ENCODE measurements at regions not wholly inside any gene's neighbourhood (a gene's known extent, or its start where the extent isn't known, plus 50 kb on each side); places are given as distances from the start of the nearest gene placed in this dataset.

DNA sequence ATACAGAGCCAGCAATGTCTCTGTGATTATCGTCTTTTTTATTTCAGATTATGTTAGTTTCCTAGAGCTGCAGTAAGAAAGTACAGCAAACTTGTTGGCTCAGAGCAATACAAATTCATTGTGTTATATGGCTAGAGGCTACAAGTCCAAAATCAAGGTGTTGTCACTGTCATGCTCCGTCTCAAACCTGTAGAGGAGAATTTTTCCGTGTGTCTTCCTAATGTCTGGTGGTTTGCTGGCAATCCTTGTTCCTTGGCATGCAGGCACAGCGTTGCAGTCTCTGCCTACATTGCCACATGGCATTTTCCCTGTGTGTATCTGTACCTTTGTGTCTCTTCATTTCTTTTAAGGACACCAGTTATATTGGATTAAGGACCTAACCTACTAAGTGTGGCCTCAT is 244.4 kb downstream of the LRRIQ3 start:
- DNase-seq: no peak

DNA sequence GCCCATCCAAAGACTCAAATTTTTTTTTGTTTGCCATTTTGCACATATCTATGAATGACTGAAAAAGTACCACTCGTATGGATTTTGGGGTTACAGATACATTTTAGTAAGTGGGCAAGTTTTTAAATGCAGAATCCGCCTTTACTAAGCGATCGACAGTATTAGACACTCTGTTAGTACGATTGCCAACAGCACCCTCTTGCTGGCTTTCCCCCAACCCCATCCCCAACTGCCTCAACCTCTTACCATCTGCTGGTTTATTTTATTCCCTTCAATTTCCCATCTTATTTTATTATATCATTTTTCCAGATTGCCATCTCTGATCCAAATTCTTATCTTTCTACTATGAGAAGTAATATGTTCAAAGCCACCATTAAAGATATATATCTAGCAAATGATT is 244.8 kb downstream of the LRRIQ3 start:
- no peak for DNase-seq

DNA sequence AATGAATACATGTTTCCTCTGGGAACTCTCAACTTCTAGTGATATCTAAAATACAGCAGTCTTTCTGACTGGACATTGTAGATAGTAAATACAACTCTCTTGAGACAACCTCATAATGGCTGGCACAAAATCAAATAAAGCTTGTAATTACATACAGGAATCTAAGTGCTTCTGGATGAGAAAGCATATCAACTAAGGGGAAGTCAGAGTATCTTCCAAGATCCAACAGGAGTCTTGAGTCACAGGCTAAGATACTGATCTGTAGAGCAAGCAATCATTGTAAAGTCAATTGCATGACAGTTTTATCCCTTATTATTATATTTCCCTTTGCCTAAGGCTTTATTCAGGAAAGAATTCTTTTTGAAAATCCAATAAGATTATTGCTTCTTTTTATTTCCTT is 249.9 kb downstream of the LRRIQ3 start:
- no peak for DNase-seq

DNA sequence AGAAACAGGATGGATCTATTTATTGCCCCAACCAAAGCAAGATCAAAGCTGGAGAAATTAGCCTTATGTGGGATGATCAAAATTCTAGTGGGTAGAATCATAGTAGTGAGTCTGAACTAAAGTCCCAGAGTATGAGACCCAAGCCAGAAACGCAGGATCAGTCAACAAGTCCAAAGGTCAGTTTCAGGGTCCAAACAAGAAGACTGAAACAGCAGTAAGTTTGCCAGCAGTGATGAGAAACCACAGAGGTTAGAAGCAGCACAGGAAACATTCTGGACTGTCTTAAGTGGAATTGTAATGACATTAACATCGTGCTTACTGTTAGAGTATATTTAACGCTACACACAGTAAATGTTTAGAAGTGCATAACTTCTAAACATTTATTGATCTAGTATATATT is 251.0 kb downstream of the LRRIQ3 start:
- no peak for DNase-seq

DNA sequence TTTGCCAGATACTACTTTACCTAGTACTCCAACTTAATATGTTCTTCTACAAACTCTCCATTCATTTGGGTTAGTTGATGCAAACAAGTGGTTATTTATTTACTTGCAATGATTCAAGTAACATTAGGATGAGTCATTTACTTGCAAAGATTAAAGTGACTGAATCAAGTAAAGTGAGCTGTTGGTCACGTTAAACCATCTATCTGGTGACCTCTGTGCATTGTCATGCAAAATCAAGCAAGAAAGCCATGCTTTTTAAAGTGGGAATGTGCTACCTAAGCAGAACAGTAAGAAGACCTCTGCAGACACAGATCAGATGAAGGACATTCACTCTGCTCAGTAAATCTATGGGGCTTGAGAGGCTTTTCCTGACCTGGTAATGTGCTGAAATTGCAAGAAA is 254.7 kb downstream of the LRRIQ3 start:
- no peak for DNase-seq

DNA sequence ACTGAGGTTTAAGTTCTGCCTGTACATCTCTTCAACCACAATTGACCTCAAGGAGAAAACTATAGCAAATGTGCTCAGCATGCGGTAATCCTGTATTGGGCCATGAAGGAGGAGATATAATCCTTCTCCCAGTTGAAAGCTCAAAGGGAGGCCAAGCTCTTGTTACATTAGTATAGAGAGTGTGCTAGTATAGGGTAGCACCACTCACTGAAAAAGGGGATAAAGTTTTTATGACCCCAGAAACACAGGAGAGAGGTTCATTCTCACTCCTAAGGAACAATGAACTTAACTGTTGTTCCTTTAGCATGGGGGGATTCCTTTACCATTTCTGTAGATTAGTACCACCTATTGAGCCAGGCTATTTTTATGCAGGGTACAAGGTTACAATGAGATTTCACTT is 267.7 kb downstream of the LRRIQ3 start:
- DNase-seq: peak; percentile 3

DNA sequence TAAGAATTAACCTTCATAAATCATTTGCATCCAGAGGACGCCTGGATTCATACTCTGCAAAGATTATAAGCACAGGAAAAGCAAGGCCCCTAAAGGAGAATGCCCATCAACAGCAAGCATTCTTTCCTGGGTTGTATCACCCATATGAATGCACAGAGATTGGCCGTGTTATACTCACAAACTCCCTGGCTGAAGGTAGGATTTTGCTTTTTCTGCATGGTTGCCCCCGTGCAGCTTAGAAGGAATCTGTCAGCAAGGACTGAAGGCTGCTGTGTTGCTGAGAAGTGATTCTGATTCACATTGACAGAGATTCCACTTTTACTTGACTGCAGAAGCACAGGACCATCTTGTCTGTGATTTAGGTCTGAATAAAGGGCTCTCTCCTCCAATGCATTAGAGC is 283.0 kb downstream of the LRRIQ3 start:
- peak; percentile 21 for DNase-seq

DNA sequence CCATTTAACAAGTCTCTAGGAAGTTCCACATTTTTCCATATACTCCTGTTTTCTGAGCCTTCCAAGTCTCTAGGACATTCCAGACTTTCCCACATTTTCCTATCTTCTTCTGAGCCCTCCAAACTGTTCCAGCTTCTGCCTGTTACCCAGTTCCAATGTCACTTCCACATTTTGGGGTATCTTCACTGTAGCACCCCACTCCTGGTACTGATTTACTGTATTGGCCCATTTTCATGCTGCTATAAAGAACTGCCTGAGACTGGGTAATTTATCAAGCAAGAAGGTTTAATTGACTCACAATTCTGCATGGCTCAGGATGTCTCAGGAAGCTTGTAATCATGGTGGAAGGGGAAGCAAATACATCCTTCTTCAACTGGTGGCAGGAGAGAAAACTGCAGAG is 285.0 kb downstream of the LRRIQ3 start:
- no peak for DNase-seq

DNA sequence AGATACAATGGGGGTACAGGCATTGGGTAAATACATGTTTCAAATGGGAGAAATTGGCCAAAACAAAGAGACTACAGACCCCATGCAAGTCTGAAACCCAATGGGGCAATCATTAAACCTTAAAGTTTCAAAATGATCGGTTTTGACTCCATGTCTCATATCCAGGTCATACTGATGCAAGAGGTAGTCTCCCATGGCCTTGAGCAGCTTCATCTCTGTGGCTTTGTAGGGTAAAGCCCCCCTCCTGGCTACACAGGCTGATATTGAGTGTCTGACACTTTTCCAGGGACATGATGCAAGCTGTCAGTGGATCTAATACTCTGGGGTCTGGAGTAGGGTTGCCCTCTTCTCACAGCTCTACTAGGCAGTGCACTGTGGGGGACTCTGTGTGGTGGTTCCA is 286.1 kb downstream of the LRRIQ3 start:
- no peak for DNase-seq

DNA sequence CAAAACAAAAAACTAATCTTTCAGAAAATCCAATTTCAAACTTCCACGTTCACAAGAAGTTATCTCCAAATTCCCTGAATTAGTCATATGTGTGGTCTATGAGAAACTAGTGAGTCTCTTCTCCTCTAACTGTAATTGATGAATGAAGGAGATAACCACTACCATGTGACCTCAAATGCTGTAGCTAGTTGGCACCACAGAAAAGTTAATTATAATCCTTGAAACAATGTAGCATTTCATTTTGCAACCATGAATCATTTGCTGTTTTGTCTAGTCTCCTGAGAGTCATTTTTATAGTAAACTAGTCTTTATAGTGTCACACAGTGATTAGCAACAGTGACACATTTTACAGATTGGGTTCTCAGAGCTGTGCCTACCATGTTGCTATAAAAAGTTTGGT is 287.5 kb downstream of the LRRIQ3 start:
- DNase-seq: no peak

DNA sequence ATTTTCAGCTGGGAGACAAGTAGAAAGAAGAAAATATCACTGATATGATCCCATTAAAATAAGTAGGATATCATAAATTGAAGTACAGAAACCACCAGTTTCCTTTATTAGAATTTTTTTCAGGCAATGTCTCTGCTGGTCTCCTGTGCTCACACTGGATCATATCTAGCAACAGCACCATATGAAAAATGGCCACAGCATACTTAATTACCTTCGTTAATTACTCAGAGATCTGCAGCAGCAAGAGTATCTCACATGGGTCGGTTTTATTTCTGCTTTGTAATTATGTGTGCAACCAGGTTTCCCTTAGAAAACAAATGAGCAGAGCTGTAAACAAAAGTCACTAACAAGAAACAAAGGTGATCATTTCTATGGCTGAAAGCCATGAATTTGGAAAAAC is 287.9 kb downstream of the LRRIQ3 start:
- DNase-seq: no peak

DNA sequence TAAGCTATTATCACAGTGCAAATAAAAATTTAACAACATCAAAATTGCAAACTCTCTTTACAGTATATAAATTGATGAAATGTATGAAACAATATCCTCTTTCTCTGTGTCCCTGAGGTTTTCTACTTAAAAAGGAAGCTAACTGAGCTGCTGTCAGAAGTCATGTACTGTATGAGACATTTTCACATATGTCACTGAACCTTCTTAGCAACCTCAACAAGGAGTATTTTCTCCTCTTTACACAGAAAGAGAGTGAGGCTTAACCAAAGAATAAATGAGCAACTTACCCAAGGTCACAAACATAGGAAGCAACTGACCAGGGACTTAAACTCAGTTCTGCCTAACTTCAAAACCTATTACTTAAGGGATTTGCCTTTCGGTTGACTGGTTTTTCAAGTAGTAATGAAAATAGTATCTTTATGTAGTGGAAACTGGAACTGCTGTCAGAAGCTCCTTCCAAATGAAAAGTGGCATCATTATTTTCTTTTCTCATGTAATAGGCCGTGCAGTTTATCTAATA is 288.9 kb downstream of the LRRIQ3 start:
- DNase-seq: peak; percentile 17

DNA sequence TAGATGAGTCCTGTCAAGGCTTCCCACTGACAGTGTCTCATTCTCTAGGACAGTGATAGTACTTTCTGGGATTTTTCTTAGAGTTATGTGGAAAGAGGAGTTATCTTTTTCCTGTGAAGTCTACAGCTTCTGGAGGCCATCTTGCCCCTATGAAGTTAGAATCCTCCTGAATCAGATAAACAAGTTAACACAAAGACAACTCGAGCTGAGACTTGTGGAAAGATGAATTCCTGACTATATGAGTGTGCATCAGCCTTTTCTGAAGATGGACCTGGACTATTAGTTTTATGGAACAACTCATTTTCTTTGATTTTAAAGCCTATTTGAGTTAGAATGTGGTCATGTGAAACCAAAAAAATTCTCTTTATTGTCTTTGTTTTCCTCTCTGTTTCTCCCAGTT is 290.9 kb downstream of the LRRIQ3 start:
- DNase-seq: no peak

DNA sequence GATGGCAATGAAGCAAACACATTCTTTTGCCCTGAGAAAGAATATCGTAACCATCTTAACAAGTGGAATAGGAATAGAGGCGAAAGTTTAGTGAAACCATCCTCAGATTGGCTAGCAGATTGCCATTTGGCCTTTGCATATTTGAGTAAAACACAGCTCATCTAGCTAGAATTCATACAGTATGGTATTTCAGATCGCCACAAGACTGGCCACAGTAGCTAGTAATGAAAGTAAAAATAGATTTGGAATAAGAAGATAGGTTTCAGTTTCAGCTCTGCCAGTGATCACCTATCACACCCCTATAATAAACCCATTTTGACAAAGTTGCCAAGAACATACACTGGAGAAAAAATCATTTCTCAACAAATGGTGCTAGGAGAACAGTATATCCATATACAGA is 294.9 kb downstream of the LRRIQ3 start:
- no peak for DNase-seq

DNA sequence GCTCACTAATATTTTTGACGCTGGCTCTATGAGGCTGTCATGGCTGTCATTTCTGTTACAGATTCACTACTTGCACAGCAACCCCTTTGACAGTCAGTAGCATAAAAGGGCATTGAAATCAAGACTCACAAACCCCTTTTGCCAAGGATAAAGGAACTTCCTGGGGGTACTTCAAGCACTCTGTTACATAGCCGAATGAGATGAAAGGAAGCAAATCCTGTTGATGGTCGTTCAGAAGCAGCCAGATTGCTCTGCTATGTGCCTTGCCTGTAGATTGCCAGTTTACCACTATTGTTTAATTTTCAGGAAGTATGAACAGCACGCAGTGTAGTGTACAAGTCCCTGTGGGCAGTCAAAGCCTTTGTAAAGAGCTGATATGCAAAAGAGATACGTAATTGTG is 296.2 kb downstream of the LRRIQ3 start:
- DNase-seq: no peak

DNA sequence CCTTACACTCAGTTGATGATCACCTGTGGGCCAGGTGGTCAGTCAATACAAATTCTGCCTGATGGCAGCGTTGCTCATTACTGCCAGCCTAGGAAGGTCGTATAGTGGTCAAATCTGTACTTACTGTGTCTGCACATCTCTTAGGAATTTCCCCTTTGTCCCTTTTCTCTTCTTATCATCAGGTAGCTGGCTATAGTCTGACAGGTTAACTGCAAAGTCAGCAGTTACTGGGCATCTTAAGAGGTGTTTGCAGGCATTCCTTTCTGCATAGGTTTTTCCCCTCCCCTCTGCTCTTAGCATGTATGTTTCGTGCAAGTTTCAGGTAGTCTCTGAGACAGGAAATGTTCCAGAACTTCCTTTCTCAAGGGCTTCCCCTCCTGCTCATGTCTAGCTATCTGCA is 298.7 kb downstream of the LRRIQ3 start:
- no peak for DNase-seq

DNA sequence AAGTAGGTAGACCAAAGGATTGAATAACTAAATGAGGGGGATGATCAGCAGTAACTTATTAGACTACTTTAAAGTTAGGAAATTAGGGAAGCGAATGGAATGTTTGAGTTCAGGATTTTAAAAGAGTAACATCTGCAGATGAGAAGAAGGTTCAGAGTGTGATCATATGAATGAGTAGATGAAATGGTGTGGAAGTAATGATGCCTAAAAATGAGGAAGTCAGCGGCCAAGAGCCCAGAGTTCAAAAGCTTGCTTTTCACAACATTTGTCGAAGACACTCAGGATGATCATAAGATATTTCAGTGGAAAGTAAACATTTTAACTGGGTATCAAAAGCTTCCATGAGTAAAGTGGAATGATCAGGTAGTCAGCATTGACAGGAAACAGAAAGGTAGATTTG is 299.4 kb downstream of the LRRIQ3 start:
- DNase-seq: no peak

DNA sequence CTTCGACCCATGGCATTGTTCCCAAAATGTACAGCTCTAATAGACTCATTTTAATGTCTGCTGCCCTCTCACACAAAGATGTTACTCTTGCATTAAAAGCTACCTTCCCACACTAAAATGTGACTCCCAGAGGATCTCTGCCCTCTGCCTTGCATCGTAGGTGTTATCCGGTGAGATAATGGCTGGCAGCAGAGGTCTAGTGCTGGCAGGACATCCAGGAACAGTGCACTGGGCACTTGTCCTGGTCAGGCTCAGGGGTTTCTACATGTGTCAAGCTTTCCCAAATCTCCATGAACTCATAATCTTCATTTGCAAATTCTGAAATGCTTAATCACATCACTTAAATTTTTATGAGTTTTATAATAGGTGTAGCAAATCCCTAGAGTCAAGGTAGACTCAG is 310.6 kb downstream of the LRRIQ3 start:
- no peak for DNase-seq

DNA sequence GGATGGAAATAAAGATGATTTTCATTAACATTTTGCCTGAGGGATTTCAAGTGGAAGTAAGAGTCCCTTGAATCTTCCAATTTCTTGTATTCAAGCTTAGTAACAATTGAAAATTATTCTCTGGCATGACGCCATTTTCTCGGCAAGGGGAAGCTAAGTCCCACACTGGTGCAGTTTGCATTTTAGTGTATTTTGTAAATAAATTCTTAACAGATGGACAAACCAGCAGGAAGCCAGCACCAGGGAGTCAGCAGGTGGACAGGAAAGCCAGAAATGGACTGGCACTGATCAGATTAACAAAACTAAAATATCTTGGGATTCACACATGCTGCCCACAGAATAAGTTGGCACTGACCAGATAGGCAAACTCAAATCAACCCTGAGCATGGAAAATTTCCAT is 311.3 kb downstream of the LRRIQ3 start:
- no peak for DNase-seq

DNA sequence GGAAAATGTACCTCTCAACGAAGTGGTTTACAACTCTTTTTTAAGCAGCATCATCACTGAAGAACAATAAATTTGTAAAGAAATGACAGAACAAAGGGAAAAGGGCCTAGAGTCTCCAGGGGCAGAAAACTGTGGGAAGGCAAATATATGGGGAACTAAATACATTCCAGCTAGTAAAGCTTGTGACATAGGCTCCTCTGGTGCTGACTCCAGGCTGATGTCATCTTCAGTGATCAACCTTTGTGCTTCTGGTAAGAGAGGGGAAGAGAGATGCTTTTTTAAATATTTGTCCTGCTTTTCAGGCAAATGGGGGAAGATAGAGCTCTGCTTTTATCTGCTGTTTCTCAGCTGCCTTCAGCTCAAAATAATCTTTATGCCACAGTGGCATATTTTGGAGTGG is 323.2 kb downstream of the LRRIQ3 start:
- DNase-seq: no peak

DNA sequence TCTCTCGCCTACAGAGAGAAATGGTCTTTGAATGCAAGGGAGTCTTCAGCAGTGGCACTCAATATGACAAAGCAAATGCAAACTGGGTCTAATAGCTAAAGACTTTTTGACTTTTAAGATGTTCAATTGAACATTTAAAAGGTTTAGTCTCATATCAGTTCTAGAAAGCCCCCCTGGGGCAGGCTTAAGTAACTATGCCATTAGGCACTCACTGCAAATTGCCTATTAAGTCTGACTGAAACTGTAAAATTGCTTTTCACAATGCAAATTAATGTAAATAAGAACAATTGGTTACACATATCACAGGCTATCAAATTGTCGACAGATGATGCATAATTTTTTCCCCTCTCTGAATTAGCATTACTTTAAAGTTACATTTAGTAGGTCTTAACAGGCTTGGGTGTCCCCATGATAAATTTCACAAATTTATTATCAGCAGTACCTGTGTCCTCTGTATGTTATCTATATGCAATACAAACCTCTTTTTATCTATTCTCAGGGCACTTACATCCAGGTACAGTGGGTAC is 329.1 kb downstream of the LRRIQ3 start:
- DNase-seq: no peak

DNA sequence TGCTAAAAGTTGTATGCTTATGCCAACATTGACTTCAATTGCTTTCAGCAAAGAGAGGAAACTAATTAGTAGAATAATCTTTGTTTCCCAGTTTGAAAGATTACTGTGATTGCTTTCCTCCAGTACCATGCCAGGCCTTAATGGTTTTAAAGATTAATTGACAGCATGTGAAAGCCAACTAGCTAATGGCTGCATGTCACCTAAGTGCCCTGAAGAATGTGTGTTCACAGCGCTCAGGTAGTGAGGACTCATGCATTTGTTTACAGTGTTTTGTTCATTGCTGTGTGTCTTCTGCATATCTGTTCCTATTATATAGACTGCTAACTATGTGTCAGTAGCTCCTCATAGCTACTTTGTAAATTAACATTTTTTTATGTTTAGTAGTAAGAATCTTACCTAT is 335.6 kb downstream of the LRRIQ3 start:
- peak; percentile 49 for DNase-seq

DNA sequence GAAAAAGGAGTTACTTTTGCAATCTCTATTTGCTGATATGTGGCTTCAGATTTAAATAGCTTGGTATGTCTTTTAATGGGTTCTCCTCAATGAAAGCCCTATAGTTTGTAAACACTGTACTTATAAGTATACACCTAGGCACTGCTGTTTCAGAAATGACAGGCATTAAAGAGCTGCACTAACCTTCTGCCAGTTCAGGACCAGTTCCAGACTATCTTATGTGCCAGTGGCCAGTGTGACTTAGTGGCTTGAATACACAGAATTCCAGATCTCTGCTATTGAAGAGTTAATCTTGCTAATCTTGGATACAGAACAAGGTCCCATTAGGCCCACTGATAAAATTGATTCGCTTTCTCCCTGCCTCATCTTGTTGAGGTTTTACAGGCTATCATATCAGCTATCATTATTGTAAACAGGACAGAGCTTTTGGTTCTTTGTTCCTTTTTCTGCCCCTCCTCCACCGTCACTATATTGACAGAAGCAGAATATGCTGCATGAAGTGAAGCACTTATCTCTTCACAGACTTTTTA is 337.5 kb downstream of the LRRIQ3 start:
- no peak for DNase-seq

DNA sequence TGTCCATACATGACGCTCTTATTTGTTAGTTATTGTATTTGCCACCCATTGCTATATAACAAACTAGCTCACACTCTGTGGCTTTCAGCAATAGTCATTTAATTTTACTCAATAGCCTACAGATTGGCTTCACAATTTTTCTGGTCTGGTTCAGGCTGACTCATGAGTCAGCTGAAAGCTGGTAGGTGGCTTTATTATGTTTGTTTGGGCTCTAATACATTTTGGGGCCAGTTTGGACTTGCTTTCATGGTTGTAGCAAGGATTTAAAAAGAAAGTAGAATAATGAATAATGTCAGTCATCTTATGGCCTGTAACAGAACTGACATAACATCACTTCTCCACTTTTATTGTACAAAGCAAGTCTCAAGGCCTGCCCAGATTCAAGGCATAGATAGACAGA is 338.7 kb downstream of the LRRIQ3 start:
- no peak for DNase-seq

DNA sequence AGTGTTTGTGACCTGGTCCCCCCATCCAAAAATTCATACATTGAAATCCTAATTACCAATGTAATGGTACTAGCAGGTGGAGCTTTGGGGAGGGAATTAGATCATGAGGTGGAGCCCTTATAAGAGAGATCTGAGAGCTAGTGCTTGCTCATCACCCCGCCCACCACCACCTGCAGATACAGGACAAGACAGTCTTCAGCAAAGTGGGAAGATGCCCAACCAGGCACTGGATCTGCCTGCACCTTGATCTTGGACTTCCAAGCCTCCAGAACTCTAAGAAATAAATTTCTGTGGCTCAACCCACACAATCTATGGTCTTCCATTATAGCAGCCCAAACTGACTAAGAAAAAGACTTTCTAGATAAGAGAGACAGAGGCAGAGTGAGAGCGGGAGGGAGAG is 343.4 kb downstream of the LRRIQ3 start:
- DNase-seq: no peak

DNA sequence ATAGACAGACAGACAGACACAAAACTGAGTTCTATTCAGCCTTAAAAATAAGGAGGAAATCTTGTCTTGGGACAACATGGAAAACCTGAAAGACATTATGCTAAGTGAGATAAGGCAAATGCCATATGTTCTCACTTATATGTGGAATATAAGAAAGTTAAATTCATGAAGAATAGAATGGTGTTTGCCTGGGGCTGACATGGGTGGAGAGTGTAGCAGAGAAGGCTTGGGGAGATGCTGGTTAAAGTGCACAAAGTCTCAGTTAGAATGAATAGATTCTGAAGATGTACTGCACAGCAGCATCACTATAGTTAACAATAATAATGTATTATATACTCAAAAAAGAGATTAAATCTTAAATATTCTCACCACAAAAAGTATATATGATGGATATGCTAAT is 355.5 kb downstream of the LRRIQ3 start:
- DNase-seq: no peak
